ENCODE measurements at regions not wholly inside any gene's neighbourhood (a gene's known extent, or its start where the extent isn't known, plus 50 kb on each side); places are given as distances from the start of the nearest gene placed in this dataset.

DNA sequence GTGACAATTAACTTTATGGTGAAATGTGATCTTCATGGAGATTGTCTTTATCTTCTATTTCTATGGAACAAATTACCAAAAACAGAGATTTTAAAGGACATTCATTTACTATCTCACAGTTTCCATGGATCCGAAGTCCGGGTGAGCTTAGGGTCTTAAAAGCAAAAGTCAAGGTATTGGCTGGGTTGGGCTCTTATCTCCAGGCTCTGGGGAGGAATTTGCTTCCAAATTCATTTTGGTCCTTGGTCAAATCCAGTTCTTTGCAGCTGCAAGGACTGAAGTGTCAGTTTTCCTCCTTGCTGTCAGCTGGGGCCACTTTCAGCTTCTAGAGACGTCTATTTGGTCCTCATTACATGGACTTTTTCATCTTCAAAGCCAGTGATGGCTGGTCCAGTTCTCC, 395.8 kb upstream of the MAF start (continued):
- TF ChIP-seq, protein P1, sequence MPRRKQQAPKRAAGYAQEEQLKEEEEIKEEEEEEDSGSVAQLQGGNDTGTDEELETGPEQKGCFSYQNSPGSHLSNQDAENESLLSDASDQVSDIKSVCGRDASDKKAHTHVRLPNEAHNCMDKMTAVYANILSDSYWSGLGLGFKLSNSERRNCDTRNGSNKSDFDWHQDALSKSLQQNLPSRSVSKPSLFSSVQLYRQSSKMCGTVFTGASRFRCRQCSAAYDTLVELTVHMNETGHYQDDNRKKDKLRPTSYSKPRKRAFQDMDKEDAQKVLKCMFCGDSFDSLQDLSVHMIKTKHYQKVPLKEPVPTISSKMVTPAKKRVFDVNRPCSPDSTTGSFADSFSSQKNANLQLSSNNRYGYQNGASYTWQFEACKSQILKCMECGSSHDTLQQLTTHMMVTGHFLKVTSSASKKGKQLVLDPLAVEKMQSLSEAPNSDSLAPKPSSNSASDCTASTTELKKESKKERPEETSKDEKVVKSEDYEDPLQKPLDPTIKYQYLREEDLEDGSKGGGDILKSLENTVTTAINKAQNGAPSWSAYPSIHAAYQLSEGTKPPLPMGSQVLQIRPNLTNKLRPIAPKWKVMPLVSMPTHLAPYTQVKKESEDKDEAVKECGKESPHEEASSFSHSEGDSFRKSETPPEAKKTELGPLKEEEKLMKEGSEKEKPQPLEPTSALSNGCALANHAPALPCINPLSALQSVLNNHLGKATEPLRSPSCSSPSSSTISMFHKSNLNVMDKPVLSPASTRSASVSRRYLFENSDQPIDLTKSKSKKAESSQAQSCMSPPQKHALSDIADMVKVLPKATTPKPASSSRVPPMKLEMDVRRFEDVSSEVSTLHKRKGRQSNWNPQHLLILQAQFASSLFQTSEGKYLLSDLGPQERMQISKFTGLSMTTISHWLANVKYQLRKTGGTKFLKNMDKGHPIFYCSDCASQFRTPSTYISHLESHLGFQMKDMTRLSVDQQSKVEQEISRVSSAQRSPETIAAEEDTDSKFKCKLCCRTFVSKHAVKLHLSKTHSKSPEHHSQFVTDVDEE (CRISPR knock-in tag; IDR thresholded peaks at IDR 0.05), result no peak
- TF ChIP-seq PPARA (CRISPR knock-in tag; IDR thresholded peaks at IDR 0.05; ENCODE audit: borderline replicate concordance) (no peak), CSDC2 (CRISPR knock-in tag; IDR thresholded peaks at IDR 0.05) (no peak)

DNA sequence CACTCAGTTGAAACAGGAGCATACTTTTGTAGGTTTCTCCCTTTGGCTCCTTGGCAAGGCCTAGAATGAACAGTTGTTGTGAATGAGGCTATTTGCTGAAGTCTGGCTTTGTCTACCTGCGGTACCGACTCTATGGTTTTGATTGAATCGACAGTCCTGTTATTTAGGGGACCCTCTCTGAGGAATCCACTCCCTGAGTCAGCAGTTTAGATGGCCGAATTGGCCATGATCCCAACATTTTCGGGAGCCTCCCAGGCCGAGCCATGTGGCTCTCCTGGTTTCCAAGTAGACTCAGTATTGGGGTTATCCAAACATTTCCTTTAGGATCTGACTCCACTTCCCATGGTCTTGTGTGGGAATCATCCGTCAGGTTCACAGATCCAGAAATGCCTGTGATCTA, 394.8 kb upstream of the MAF start:
- ATAC-seq, result no peak
- TF ChIP-seq ZNF70 (CRISPR knock-in tag; IDR thresholded peaks at IDR 0.05), result no peak
- no peak for TF ChIP-seq TCF4 (CRISPR knock-in tag; IDR thresholded peaks at IDR 0.05; ENCODE audit: borderline replicate concordance)
- TF ChIP-seq ISL1 (CRISPR knock-in tag; IDR thresholded peaks at IDR 0.05), result no peak
- TF ChIP-seq GLIS3 (CRISPR knock-in tag; IDR thresholded peaks at IDR 0.05), result no peak
- TF ChIP-seq ZFP30 (CRISPR knock-in tag; IDR thresholded peaks at IDR 0.05), result no peak
- TF ChIP-seq, protein P2, sequence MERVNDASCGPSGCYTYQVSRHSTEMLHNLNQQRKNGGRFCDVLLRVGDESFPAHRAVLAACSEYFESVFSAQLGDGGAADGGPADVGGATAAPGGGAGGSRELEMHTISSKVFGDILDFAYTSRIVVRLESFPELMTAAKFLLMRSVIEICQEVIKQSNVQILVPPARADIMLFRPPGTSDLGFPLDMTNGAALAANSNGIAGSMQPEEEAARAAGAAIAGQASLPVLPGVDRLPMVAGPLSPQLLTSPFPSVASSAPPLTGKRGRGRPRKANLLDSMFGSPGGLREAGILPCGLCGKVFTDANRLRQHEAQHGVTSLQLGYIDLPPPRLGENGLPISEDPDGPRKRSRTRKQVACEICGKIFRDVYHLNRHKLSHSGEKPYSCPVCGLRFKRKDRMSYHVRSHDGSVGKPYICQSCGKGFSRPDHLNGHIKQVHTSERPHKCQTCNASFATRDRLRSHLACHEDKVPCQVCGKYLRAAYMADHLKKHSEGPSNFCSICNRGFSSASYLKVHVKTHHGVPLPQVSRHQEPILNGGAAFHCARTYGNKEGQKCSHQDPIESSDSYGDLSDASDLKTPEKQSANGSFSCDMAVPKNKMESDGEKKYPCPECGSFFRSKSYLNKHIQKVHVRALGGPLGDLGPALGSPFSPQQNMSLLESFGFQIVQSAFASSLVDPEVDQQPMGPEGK (CRISPR knock-in tag; IDR thresholded peaks at IDR 0.05; ENCODE audit: borderline replicate concordance), result no peak
- TF ChIP-seq, protein P3, sequence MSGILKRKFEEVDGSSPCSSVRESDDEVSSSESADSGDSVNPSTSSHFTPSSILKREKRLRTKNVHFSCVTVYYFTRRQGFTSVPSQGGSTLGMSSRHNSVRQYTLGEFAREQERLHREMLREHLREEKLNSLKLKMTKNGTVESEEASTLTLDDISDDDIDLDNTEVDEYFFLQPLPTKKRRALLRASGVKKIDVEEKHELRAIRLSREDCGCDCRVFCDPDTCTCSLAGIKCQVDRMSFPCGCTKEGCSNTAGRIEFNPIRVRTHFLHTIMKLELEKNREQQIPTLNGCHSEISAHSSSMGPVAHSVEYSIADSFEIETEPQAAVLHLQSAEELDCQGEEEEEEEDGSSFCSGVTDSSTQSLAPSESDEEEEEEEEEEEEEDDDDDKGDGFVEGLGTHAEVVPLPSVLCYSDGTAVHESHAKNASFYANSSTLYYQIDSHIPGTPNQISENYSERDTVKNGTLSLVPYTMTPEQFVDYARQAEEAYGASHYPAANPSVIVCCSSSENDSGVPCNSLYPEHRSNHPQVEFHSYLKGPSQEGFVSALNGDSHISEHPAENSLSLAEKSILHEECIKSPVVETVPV (CRISPR knock-in tag; IDR thresholded peaks at IDR 0.05), result no peak
- TF ChIP-seq, protein P4, sequence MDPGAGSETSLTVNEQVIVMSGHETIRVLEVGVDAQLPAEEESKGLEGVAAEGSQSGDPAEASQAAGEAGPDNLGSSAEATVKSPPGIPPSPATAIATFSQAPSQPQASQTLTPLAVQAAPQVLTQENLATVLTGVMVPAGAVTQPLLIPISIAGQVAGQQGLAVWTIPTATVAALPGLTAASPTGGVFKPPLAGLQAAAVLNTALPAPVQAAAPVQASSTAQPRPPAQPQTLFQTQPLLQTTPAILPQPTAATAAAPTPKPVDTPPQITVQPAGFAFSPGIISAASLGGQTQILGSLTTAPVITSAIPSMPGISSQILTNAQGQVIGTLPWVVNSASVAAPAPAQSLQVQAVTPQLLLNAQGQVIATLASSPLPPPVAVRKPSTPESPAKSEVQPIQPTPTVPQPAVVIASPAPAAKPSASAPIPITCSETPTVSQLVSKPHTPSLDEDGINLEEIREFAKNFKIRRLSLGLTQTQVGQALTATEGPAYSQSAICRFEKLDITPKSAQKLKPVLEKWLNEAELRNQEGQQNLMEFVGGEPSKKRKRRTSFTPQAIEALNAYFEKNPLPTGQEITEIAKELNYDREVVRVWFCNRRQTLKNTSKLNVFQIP (CRISPR knock-in tag; IDR thresholded peaks at IDR 0.05; ENCODE audit: borderline replicate concordance, low read depth), result no peak
- no peak for TF ChIP-seq ZNF565 (CRISPR knock-in tag; conservative IDR thresholded peaks at IDR 0.05; ENCODE audit: low read depth)

DNA sequence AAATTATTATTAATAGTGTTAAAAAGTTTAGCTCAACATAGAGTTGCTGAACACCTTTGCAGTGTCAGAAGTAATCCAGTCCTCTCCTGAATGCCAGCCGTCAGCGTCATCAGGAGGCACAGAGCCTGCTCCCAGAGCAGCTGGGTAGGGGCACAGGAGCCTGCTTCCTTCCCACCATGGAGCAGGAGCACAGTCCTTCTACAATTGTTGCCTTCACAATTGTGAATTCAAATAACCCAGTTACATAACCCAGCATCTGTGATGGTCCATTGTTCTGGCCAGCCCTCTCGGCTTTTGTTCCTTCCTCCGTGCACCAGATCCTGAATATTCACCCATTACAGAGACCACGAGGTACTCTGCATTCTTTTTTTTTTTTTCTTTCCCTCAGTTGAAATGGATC, 393.9 kb upstream of the MAF start:
- ATAC-seq, result no peak
- TF ChIP-seq, protein P1 (CRISPR knock-in tag; IDR thresholded peaks at IDR 0.05), result no peak
- no peak for TF ChIP-seq BACH2 (CRISPR knock-in tag; IDR thresholded peaks at IDR 0.05; ENCODE audit: borderline replicate concordance)
- TF ChIP-seq CSDC2 (CRISPR knock-in tag; IDR thresholded peaks at IDR 0.05), result no peak
- no peak for TF ChIP-seq ZFP3 (CRISPR knock-in tag; IDR thresholded peaks at IDR 0.05)
- TF ChIP-seq, protein P5, sequence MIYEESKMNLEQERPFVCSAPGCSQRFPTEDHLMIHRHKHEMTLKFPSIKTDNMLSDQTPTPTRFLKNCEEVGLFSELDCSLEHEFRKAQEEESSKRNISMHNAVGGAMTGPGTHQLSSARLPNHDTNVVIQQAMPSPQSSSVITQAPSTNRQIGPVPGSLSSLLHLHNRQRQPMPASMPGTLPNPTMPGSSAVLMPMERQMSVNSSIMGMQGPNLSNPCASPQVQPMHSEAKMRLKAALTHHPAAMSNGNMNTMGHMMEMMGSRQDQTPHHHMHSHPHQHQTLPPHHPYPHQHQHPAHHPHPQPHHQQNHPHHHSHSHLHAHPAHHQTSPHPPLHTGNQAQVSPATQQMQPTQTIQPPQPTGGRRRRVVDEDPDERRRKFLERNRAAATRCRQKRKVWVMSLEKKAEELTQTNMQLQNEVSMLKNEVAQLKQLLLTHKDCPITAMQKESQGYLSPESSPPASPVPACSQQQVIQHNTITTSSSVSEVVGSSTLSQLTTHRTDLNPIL (CRISPR knock-in tag; IDR thresholded peaks at IDR 0.05; ENCODE audit: low read depth), result no peak
- TF ChIP-seq TCF4 (CRISPR knock-in tag; IDR thresholded peaks at IDR 0.05; ENCODE audit: borderline replicate concordance), result no peak
- TF ChIP-seq, protein P2 (CRISPR knock-in tag; IDR thresholded peaks at IDR 0.05; ENCODE audit: borderline replicate concordance), result no peak
- no peak for TF ChIP-seq ESRRG (CRISPR knock-in tag; IDR thresholded peaks at IDR 0.05)
- TF ChIP-seq, protein P3 (CRISPR knock-in tag; IDR thresholded peaks at IDR 0.05), result no peak
- no peak for TF ChIP-seq TOX (CRISPR knock-in tag; IDR thresholded peaks at IDR 0.05; ENCODE audit: borderline replicate concordance)
- TF ChIP-seq ZNF70 (CRISPR knock-in tag; IDR thresholded peaks at IDR 0.05), result no peak
- TF ChIP-seq ZNF8 (CRISPR knock-in tag; IDR thresholded peaks at IDR 0.05), result no peak
- TF ChIP-seq, protein P4 (CRISPR knock-in tag; IDR thresholded peaks at IDR 0.05; ENCODE audit: borderline replicate concordance, low read depth), result no peak
- no peak for TF ChIP-seq RARB (CRISPR knock-in tag; IDR thresholded peaks at IDR 0.05)
- no peak for TF ChIP-seq GLIS3 (CRISPR knock-in tag; IDR thresholded peaks at IDR 0.05)
- TF ChIP-seq OSR1 (CRISPR knock-in tag; IDR thresholded peaks at IDR 0.05), result no peak
